H1 (cell line): ENCODE measurements at regions not wholly inside any gene's neighbourhood (a gene's known extent, or its start where the extent isn't known, plus 50 kb on each side); places are given as distances from the start of the nearest gene placed in this dataset.

Source experiments
- BCL11A ChIP-seq, 2 experiments: IDR thresholded peaks; one replicate each; pipeline ENCODE4 v1.6.1; 2011; ENCODE audit warnings: low read depth in 2 of 2, low read length in 2 of 2, mild to moderate bottlenecking in 2 of 2
- CHD1 ChIP-seq: IDR thresholded peaks from 2 replicates; pipeline ENCODE4 v1.6.1; 2012; ENCODE audit warnings: low read depth, low read length, improper control_type of control experiment
- GABPA ChIP-seq: IDR thresholded peaks from 2 replicates; pipeline ENCODE4 v1.6.1; 2011; ENCODE audit warnings: mild to moderate bottlenecking, low read length, moderate library complexity, borderline replicate concordance; ENCODE audit not compliant: insufficient read depth
- KDM1A ChIP-seq: fragments of 200-600, 300-600 bp; sonication (generic); IDR thresholded peaks from 2 replicates; pipeline ENCODE4 v1.7.1; 2016; ENCODE audit warnings: mild to moderate bottlenecking, low read length, borderline replicate concordance
- TAF1 ChIP-seq: IDR thresholded peaks from 2 replicates; pipeline ENCODE4 v1.6.1; 2011; ENCODE audit warnings: mild to moderate bottlenecking, low read depth, low read length
- TCF12 ChIP-seq: IDR thresholded peaks from 2 replicates; pipeline ENCODE4 v1.6.1; 2011; ENCODE audit warnings: low read depth, mild to moderate bottlenecking, low read length

DNA sequence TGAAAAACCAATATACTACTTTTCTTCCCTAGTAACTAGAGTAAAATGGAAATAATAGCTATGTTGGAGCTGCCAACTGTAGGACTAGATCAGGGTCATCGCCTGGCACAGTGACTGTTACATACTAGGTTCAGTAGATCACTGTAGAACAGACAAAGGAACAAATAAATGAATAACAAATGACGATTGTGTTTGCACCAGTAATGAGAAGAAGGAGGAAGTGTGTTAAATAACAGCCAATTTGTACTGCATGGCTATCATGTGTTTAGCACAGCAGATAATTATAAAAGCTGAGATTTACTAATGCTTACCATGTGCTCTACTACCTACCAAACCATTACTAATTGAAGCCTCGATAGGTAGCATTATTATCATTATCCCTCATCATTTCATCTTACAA lies 85.3 kb upstream of the FXR1 start (continued):
- no peak for TF ChIP-seq CHD1
- no peak for TF ChIP-seq KDM1A
- TF ChIP-seq TAF1 = no peak
- no peak for TF ChIP-seq BCL11A (IDR thresholded peaks at IDR 0.05; ENCODE audit: low read depth in 2 of 2, low read length in 2 of 2)
- no peak for TF ChIP-seq GABPA
- no peak for TF ChIP-seq TCF12
